ENCODE measurements at regions not wholly inside any gene's neighbourhood (a gene's known extent, or its start where the extent isn't known, plus 50 kb on each side); places are given as distances from the start of the nearest gene placed in this dataset.

DNA sequence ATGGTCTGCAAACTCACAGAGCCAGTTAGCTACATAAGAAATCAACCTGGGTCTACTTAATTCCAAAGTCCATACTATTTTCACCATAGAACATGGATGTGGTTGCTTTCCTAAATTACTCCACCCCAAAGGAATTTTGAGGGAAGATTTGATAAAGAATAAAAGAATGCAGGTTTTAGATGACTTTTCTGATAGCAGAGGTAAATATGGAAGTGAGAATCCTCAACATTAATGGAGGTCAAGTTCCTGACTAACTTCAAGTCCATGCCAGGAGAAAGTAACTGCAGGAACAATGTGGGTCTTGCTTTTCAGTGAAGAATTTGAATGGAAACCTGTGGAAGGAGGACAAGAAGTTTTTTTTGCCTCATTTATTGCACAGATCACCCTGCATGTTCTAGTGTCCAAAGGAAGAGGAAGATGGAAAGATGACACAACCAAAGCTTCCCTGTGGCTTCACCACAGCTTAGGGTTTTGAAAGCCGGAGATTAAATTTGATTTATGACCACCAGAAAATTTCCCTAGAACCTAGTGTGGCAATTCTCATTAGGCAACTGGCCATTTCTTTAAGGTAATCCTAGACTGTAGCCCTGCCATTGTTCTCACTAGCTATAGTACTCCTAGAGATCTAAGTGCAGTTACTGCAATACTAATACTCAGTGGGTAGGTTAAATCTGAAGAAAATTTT is 429.7 kb downstream of the RAP2B start:
- Histone ChIP-seq H3K4me1 (ENCODE audit: control insufficient read depth, insufficient read depth, low read length) (no peaks in the 10 kb centered on the region), H3K27ac (ENCODE audit: extremely low read depth, low read depth, low read length) (no peak overlapping the region), H3K36me3 (ENCODE audit: control insufficient read depth in 2 of 2, insufficient read depth in 1 of 2, low read length in 2 of 2) (no peaks in the 10 kb centered on the region), H3K4me3 (ENCODE audit: low read depth, low read length) (no peak overlapping the region), H3K9me3 (ENCODE audit: control insufficient read depth, insufficient read depth, low read depth, low read length) (no peaks in the 10 kb centered on the region)
- ChIA-PET CTCF (interaction anchor here (0.6 kb wide), 1 partner anchor 251 kb away, joined by 5 read pairs; no protein-coding TSS in a partner anchor), POLR2A (no interaction called here)
- TF ChIP-seq, protein P1, sequence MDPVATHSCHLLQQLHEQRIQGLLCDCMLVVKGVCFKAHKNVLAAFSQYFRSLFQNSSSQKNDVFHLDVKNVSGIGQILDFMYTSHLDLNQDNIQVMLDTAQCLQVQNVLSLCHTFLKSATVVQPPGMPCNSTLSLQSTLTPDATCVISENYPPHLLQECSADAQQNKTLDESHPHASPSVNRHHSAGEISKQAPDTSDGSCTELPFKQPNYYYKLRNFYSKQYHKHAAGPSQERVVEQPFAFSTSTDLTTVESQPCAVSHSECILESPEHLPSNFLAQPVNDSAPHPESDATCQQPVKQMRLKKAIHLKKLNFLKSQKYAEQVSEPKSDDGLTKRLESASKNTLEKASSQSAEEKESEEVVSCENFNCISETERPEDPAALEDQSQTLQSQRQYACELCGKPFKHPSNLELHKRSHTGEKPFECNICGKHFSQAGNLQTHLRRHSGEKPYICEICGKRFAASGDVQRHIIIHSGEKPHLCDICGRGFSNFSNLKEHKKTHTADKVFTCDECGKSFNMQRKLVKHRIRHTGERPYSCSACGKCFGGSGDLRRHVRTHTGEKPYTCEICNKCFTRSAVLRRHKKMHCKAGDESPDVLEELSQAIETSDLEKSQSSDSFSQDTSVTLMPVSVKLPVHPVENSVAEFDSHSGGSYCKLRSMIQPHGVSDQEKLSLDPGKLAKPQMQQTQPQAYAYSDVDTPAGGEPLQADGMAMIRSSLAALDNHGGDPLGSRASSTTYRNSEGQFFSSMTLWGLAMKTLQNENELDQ (tag by site-specific recombination; IDR thresholded peaks at IDR 0.05; ENCODE audit: low read depth), result no peak
- TF ChIP-seq ZBTB8A (tag by site-specific recombination; IDR thresholded peaks at IDR 0.05) (no peak), ZNF211 (tag by site-specific recombination; IDR thresholded peaks at IDR 0.05; ENCODE audit: low read depth) (no peak), ZNF19 (tag by site-specific recombination; IDR thresholded peaks at IDR 0.05; ENCODE audit: low read depth) (no peak), ZNF561 (tag by site-specific recombination; IDR thresholded peaks at IDR 0.05; ENCODE audit: borderline replicate concordance) (no peak), ZNF146 (tag by site-specific recombination; IDR thresholded peaks at IDR 0.05) (no peak), HOXA7 (CRISPR knock-in tag; IDR thresholded peaks at IDR 0.05; ENCODE audit: borderline replicate concordance) (no peak)
- TF ChIP-seq, protein P2, sequence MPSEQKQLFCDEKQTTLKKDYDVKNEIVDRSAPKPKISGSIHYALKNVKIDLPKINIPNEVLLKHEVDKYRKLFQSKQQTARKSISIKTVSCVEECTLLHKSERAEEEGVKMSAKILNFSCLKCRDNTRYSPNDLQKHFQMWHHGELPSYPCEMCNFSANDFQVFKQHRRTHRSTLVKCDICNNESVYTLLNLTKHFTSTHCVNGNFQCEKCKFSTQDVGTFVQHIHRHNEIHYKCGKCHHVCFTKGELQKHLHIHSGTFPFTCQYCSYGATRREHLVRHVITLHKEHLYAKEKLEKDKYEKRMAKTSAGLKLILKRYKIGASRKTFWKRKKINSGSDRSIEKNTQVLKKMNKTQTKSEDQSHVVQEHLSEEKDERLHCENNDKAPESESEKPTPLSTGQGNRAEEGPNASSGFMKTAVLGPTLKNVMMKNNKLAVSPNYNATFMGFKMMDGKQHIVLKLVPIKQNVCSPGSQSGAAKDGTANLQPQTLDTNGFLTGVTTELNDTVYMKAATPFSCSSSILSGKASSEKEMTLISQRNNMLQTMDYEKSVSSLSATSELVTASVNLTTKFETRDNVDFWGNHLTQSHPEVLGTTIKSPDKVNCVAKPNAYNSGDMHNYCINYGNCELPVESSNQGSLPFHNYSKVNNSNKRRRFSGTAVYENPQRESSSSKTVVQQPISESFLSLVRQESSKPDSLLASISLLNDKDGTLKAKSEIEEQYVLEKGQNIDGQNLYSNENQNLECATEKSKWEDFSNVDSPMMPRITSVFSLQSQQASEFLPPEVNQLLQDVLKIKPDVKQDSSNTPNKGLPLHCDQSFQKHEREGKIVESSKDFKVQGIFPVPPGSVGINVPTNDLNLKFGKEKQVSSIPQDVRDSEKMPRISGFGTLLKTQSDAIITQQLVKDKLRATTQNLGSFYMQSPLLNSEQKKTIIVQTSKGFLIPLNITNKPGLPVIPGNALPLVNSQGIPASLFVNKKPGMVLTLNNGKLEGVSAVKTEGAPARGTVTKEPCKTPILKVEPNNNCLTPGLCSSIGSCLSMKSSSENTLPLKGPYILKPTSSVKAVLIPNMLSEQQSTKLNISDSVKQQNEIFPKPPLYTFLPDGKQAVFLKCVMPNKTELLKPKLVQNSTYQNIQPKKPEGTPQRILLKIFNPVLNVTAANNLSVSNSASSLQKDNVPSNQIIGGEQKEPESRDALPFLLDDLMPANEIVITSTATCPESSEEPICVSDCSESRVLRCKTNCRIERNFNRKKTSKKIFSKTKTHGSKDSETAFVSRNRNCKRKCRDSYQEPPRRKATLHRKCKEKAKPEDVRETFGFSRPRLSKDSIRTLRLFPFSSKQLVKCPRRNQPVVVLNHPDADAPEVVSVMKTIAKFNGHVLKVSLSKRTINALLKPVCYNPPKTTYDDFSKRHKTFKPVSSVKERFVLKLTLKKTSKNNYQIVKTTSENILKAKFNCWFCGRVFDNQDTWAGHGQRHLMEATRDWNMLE (tag by site-specific recombination; conservative IDR thresholded peaks at IDR 0.05; ENCODE audit: low read depth), result no peak
- TF ChIP-seq, protein P3, sequence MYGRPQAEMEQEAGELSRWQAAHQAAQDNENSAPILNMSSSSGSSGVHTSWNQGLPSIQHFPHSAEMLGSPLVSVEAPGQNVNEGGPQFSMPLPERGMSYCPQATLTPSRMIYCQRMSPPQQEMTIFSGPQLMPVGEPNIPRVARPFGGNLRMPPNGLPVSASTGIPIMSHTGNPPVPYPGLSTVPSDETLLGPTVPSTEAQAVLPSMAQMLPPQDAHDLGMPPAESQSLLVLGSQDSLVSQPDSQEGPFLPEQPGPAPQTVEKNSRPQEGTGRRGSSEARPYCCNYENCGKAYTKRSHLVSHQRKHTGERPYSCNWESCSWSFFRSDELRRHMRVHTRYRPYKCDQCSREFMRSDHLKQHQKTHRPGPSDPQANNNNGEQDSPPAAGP (tag by site-specific recombination; IDR thresholded peaks at IDR 0.05), result no peak
- TF ChIP-seq, protein P4, sequence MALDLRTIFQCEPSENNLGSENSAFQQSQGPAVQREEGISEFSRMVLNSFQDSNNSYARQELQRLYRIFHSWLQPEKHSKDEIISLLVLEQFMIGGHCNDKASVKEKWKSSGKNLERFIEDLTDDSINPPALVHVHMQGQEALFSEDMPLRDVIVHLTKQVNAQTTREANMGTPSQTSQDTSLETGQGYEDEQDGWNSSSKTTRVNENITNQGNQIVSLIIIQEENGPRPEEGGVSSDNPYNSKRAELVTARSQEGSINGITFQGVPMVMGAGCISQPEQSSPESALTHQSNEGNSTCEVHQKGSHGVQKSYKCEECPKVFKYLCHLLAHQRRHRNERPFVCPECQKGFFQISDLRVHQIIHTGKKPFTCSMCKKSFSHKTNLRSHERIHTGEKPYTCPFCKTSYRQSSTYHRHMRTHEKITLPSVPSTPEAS (tag by site-specific recombination; IDR thresholded peaks at IDR 0.05), result no peak

DNA sequence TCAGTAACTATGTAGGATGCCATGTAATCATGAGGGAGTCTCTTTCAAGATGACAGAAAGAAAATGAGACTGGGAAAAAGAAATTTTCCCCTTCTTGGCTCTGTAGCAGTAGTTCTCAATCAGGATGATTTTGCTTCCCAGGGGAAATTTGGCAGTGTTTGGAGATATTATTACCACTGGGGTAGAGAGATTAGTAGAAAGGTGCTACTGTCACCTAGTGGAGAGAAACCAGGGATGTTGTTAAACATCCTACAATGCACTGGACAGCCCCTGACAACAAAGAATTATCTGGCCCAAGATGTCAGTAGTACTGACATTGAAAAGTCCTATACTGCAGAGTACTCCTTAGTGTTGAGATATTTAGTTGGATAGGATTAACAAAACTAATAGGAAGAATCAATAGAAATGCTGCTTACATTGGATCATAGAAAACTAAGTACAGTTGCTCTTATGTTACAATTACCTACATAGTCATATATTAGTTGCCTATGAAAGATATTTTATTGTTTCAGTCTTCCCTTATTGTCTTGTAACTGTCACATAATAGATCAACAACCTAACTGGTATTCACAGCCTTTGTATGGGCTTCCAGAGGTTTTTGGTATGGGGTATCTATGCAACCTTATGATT is 433.3 kb downstream of the RAP2B start:
- Histone ChIP-seq H3K27ac (ENCODE audit: extremely low read depth, low read depth, low read length) (no peak overlapping the region), H3K36me3 (ENCODE audit: control insufficient read depth in 2 of 2, insufficient read depth in 1 of 2, low read length in 2 of 2) (no peaks in the 10 kb centered on the region), H3K4me3 (ENCODE audit: low read depth, low read length) (no peak overlapping the region), H3K4me1 (ENCODE audit: control insufficient read depth, insufficient read depth, low read length) (no peaks in the 10 kb centered on the region), H3K9me3 (ENCODE audit: control insufficient read depth, insufficient read depth, low read depth, low read length) (no peaks in the 10 kb centered on the region)
- ChIA-PET CTCF (interaction anchor here (0.6 to 1.6 kb wide), 8 partner anchors 15 to 571 kb away, joined by 3 to 5 read pairs (median 3); no protein-coding TSS in a partner anchor), POLR2A (no interaction called here)
- TF ChIP-seq SETDB1 (IDR thresholded peaks at IDR 0.05; ENCODE audit: insufficient read length, low read length) (no peak), ZNF654 (tag by site-specific recombination; IDR thresholded peaks at IDR 0.05; ENCODE audit: low read depth) (peak; percentile 63), ZNF521 (tag by site-specific recombination; IDR thresholded peaks at IDR 0.05) (no peak)
- TF ChIP-seq, protein P5, sequence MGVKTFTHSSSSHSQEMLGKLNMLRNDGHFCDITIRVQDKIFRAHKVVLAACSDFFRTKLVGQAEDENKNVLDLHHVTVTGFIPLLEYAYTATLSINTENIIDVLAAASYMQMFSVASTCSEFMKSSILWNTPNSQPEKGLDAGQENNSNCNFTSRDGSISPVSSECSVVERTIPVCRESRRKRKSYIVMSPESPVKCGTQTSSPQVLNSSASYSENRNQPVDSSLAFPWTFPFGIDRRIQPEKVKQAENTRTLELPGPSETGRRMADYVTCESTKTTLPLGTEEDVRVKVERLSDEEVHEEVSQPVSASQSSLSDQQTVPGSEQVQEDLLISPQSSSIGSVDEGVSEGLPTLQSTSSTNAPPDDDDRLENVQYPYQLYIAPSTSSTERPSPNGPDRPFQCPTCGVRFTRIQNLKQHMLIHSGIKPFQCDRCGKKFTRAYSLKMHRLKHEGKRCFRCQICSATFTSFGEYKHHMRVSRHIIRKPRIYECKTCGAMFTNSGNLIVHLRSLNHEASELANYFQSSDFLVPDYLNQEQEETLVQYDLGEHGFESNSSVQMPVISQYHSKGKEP (tag by site-specific recombination; IDR thresholded peaks at IDR 0.05), result no peak
- TF ChIP-seq, protein P6, sequence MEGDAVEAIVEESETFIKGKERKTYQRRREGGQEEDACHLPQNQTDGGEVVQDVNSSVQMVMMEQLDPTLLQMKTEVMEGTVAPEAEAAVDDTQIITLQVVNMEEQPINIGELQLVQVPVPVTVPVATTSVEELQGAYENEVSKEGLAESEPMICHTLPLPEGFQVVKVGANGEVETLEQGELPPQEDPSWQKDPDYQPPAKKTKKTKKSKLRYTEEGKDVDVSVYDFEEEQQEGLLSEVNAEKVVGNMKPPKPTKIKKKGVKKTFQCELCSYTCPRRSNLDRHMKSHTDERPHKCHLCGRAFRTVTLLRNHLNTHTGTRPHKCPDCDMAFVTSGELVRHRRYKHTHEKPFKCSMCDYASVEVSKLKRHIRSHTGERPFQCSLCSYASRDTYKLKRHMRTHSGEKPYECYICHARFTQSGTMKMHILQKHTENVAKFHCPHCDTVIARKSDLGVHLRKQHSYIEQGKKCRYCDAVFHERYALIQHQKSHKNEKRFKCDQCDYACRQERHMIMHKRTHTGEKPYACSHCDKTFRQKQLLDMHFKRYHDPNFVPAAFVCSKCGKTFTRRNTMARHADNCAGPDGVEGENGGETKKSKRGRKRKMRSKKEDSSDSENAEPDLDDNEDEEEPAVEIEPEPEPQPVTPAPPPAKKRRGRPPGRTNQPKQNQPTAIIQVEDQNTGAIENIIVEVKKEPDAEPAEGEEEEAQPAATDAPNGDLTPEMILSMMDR (tag by site-specific recombination; IDR thresholded peaks at IDR 0.05), result peak; percentile 38; the same call in 1 of the 2 replicates
- TF ChIP-seq, protein P7, sequence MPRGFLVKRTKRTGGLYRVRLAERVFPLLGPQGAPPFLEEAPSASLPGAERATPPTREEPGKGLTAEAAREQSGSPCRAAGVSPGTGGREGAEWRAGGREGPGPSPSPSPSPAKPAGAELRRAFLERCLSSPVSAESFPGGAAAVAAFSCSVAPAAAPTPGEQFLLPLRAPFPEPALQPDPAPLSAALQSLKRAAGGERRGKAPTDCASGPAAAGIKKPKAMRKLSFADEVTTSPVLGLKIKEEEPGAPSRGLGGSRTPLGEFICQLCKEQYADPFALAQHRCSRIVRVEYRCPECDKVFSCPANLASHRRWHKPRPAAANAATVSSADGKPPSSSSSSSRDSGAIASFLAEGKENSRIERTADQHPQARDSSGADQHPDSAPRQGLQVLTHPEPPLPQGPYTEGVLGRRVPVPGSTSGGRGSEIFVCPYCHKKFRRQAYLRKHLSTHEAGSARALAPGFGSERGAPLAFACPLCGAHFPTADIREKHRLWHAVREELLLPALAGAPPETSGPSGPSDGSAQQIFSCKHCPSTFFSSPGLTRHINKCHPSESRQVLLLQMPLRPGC (tag by site-specific recombination; IDR thresholded peaks at IDR 0.05), result no peak

All from HEK293 (cell line).